Keratinocyte (primary cell): ENCODE measurements at regions not wholly inside any gene's neighbourhood (a gene's known extent, or its start where the extent isn't known, plus 50 kb on each side); places are given as distances from the start of the nearest gene placed in this dataset.
A peak's percentile ranks its signal among the peaks of the same experiment; 100 is the strongest.

ENCODE experiments used
- DNase-seq: peaks from one replicate; pipeline ENCODE4 v3.0.0-alpha.2; 2011; ENCODE audit warnings: low read depth, missing footprints, low spot score
- FAIRE-seq: peaks from 2 replicates; lab custom pipeline; 2011; peaks lifted over from hg19 to GRCh38; lab: Jason Lieb, UNC
- H2AFZ ChIP-seq: 2 replicates; pipeline ENCODE4 v1.6.0; 2012; ENCODE audit warnings: low read length, control low read depth, inconsistent platforms; ENCODE audit not compliant: control insufficient read depth
- H3K27ac ChIP-seq: 2 replicates; pipeline ENCODE4 v1.5.1; 2011; ENCODE audit warnings: low read length; ENCODE audit not compliant: control insufficient read depth, insufficient read depth
- H3K27me3 ChIP-seq: 3 replicates; pipeline ENCODE4 v1.6.0; 2011; ENCODE audit warnings: low read length; ENCODE audit not compliant: control insufficient read depth, insufficient read depth; ENCODE audit errors: extremely low read depth
- H3K36me3 ChIP-seq, 2 experiments: 2 replicates in 1 of 2; 3 replicates in 1 of 2; pipeline ENCODE4 v1.5.1; 2011; ENCODE audit warnings: low read length in 2 of 2, mild to moderate bottlenecking in 1 of 2; ENCODE audit not compliant: control insufficient read depth in 2 of 2, insufficient read depth in 2 of 2; ENCODE audit errors: extremely low read depth in 1 of 2
- H3K4me1 ChIP-seq: 3 replicates; pipeline ENCODE4 v1.5.1; 2011; ENCODE audit warnings: low read length; ENCODE audit not compliant: control insufficient read depth, insufficient read depth; ENCODE audit errors: extremely low read depth
- H3K4me2 ChIP-seq: 3 replicates; pipeline ENCODE4 v1.6.0; 2011; ENCODE audit warnings: low read depth, low read length; ENCODE audit not compliant: control insufficient read depth, insufficient read depth; ENCODE audit errors: extremely low read depth
- H3K4me3 ChIP-seq, 3 experiments: fragments of 200-600 bp in 1 of 3; sonication (generic) in 1 of 3; 2 replicates in 2 of 3; 3 replicates in 1 of 3; pipeline ENCODE4 v1.5.1; 2011 to 2016; ENCODE audit warnings: low read length in 3 of 3, mild to moderate bottlenecking in 3 of 3, control low read depth in 2 of 3, inconsistent platforms in 1 of 3, low read depth in 1 of 3, mixed read lengths in 1 of 3, mixed run types in 1 of 3, moderate library complexity in 1 of 3; ENCODE audit not compliant: control insufficient read depth in 2 of 3, insufficient read depth in 2 of 3; ENCODE audit errors: extremely low read depth in 1 of 3
- H3K79me2 ChIP-seq: 2 replicates; pipeline ENCODE4 v1.6.0; 2012; ENCODE audit warnings: low read length; ENCODE audit not compliant: control insufficient read depth, insufficient read depth
- H3K9ac ChIP-seq: 3 replicates; pipeline ENCODE4 v1.6.0; 2011; ENCODE audit warnings: low read length; ENCODE audit not compliant: control insufficient read depth, insufficient read depth; ENCODE audit errors: extremely low read depth
- H3K9me1 ChIP-seq: 3 replicates; pipeline ENCODE4 v1.6.0; 2011; ENCODE audit warnings: low read length; ENCODE audit not compliant: control insufficient read depth, insufficient read depth; ENCODE audit errors: extremely low read depth
- H3K9me3 ChIP-seq: 2 replicates; pipeline ENCODE4 v1.5.1; 2012; ENCODE audit warnings: low read depth, low read length; ENCODE audit not compliant: control insufficient read depth
- H4K20me1 ChIP-seq: 3 replicates; pipeline ENCODE4 v1.6.0; 2011; ENCODE audit warnings: low read length; ENCODE audit not compliant: control insufficient read depth, insufficient read depth; ENCODE audit errors: extremely low read depth
- EZH2 ChIP-seq: IDR thresholded peaks from one replicate; pipeline ENCODE4 v1.6.1; 2012; ENCODE audit warnings: inconsistent platforms, mild to moderate bottlenecking, low read length, moderate library complexity
- dilution Hi-C: fragments of 300-500 bp; cut with MboI; formaldehyde crosslinking; loops from one replicate; pipeline ENCODE4 v1.7.0; 2020; ENCODE audit warnings: low sequenced_read_pairs; ENCODE audit not compliant: extremely low pct_ligation_motif_present
- TF ChIP-seq, protein P1 (sequence below), 3 experiments: IDR thresholded peaks in 1 of 3; conservative IDR thresholded peaks in 1 of 3; optimal IDR thresholded peaks in 1 of 3; 2 replicates in 2 of 3; 3 replicates in 1 of 3; pipeline versions ENCODE3 to v1.5.1; 2011; ENCODE audit warnings: low read length in 3 of 3, mild to moderate bottlenecking in 3 of 3, moderate library complexity in 2 of 3, control low read depth in 1 of 3, inconsistent platforms in 1 of 3; ENCODE audit not compliant: insufficient read depth in 2 of 3; ENCODE audit errors: extremely low read depth in 1 of 3

DNA sequence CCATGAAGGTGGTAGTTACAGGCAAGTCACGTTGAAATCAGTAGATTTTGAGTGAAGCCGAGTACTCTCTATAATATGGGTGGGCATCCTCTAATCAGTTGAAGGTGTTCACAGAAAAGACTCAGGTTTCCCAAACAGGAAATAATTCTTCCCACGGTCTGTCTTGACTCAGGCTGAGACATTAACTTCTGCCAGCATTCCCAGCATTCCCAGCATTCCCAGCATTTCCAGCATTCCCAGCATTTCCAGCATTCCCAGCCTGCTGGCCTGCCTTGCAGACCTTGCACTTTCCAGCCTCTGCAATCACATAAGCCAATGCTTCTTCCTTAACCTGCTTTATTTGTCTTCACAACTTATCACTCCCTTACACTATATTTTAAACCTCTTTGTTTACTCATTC, 542.3 kb upstream of the ROBO2 start:
- DNase-seq: peak; percentile 35
- no peaks in the 10 kb centered on the region for H3K79me2 ChIP-seq
- dilution Hi-C loops: no loop called here
- H3K27ac ChIP-seq: no peak overlapping the region
- H3K9ac ChIP-seq: no peak overlapping the region
- no peaks in the 10 kb centered on the region for H4K20me1 ChIP-seq
- H3K4me1 ChIP-seq: peaks cover 14% of the 10 kb centered on the region
- H3K36me3 ChIP-seq: no peaks in the 10 kb centered on the region
- no peaks in the 10 kb centered on the region for H3K27me3 ChIP-seq
- no peak for TF ChIP-seq EZH2
- TF ChIP-seq, protein P1, sequence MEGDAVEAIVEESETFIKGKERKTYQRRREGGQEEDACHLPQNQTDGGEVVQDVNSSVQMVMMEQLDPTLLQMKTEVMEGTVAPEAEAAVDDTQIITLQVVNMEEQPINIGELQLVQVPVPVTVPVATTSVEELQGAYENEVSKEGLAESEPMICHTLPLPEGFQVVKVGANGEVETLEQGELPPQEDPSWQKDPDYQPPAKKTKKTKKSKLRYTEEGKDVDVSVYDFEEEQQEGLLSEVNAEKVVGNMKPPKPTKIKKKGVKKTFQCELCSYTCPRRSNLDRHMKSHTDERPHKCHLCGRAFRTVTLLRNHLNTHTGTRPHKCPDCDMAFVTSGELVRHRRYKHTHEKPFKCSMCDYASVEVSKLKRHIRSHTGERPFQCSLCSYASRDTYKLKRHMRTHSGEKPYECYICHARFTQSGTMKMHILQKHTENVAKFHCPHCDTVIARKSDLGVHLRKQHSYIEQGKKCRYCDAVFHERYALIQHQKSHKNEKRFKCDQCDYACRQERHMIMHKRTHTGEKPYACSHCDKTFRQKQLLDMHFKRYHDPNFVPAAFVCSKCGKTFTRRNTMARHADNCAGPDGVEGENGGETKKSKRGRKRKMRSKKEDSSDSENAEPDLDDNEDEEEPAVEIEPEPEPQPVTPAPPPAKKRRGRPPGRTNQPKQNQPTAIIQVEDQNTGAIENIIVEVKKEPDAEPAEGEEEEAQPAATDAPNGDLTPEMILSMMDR (optimal IDR thresholded peaks at IDR 0.05 in 1 of 3, IDR thresholded peaks at IDR 0.05 in 1 of 3, conservative IDR thresholded peaks at IDR 0.05 in 1 of 3; ENCODE audit: extremely low read depth in 1 of 3, insufficient read depth in 2 of 3, low read length in 3 of 3): no peak
- H3K9me1 ChIP-seq: no peaks in the 10 kb centered on the region
- FAIRE-seq: peak; percentile 59
- H3K4me3 ChIP-seq: no peak overlapping the region
- no peak overlapping the region for H3K4me2 ChIP-seq
- no peak overlapping the region for H2AFZ ChIP-seq
- H3K9me3 ChIP-seq: no peaks in the 10 kb centered on the region

DNA sequence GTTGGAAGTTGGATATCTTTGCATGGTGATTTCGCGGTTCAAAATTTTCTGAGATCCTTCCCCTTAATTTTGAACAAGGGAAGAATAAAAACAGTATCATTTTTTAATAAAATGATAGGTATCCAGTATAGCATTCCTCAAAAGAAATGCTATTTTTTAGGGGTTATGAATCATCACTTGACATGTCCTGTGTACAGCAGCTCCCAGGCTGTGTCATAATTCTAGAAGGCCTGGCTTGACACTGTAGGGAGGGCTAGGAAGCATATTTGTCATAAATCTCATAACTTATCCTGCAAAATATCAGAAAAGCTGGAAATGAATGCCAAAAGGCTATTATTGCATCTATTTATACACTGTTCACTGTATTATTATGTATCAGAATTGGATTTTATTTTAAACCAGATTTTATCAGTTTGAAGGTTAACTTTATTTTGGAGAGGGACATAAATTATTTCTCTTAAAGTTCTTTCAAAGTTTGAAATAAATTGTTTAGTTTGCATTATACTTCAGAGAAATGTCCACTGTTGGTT, 539.1 kb upstream of the ROBO2 start:
- no peaks in the 10 kb centered on the region for H3K9me1 ChIP-seq
- TF ChIP-seq, protein P1 (optimal IDR thresholded peaks at IDR 0.05 in 1 of 3, IDR thresholded peaks at IDR 0.05 in 1 of 3, conservative IDR thresholded peaks at IDR 0.05 in 1 of 3; ENCODE audit: extremely low read depth in 1 of 3, insufficient read depth in 2 of 3, low read length in 3 of 3): no peak
- TF ChIP-seq EZH2: no peak
- no peak overlapping the region for H3K4me3 ChIP-seq
- H2AFZ ChIP-seq: no peak overlapping the region
- DNase-seq (no peak), FAIRE-seq (no peak)
- no peak overlapping the region for H3K4me2 ChIP-seq
- no peak overlapping the region for H3K9ac ChIP-seq
- no peaks in the 10 kb centered on the region for H4K20me1 ChIP-seq
- peaks cover 4% of the 10 kb centered on the region for H3K4me1 ChIP-seq
- no peak overlapping the region for H3K27ac ChIP-seq
- H3K79me2 ChIP-seq: no peaks in the 10 kb centered on the region
- H3K27me3 ChIP-seq: no peaks in the 10 kb centered on the region
- no peaks in the 10 kb centered on the region for H3K36me3 ChIP-seq
- H3K9me3 ChIP-seq: no peaks in the 10 kb centered on the region
- dilution Hi-C loops: no loop called here
